DOHH2 (cell line): ENCODE measurements at regions not wholly inside any gene's neighbourhood (a gene's known extent, or its start where the extent isn't known, plus 50 kb on each side); places are given as distances from the start of the nearest gene placed in this dataset.

Experiments
- H3F3A ChIP-seq: fragments of 200-600 bp; sonication (generic), shearing (Covaris generic); 2 replicates; pipeline ENCODE4 v1.6.0; 2016; ENCODE audit warnings: antibody characterized with exemption, mild to moderate bottlenecking; ENCODE audit not compliant: control insufficient read depth, insufficient read depth
- H3K27ac ChIP-seq: fragments of 200-600 bp; sonication (generic); 2 replicates; pipeline ENCODE4 v1.5.1; 2014; ENCODE audit warnings: low read depth, mild to moderate bottlenecking, low read length, moderate library complexity
- H3K27me3 ChIP-seq: fragments of 200-600 bp; sonication (generic); 2 replicates; pipeline ENCODE4 v1.6.1; 2014; ENCODE audit warnings: mild to moderate bottlenecking, low read length, mixed read lengths; ENCODE audit not compliant: control insufficient read depth
- H3K36me3 ChIP-seq: fragments of 200-600 bp; sonication (generic); 2 replicates; pipeline ENCODE4 v1.6.1; 2014; ENCODE audit warnings: mild to moderate bottlenecking, low read length, moderate library complexity, mixed read lengths; ENCODE audit not compliant: control insufficient read depth
- H3K4me1 ChIP-seq: fragments of 200-600 bp; sonication (generic); 2 replicates; pipeline ENCODE4 v1.6.1; 2014; ENCODE audit warnings: mild to moderate bottlenecking, low read length, mixed read lengths; ENCODE audit not compliant: control insufficient read depth
- H3K4me2 ChIP-seq: fragments of 200-600 bp; sonication (generic); 2 replicates; pipeline ENCODE4 v1.6.0; 2014; ENCODE audit warnings: mild to moderate bottlenecking, low read length, moderate library complexity
- H3K4me3 ChIP-seq: fragments of 200-600 bp; sonication (generic); 2 replicates; pipeline ENCODE4 v1.5.1; 2014; ENCODE audit warnings: mild to moderate bottlenecking, low read length, mixed read lengths
- H3K79me2 ChIP-seq: fragments of 200-600 bp; sonication (generic); 2 replicates; pipeline ENCODE4 v1.6.1; 2014; ENCODE audit warnings: mild to moderate bottlenecking, low read length, mixed read lengths; ENCODE audit not compliant: control insufficient read depth
- H3K9me2 ChIP-seq: fragments of 200-600 bp; sonication (generic); replicated peaks from 2 replicates; pipeline ENCODE4 v1.6.1; 2014; ENCODE audit warnings: mild to moderate bottlenecking, low read length, mixed read lengths; ENCODE audit not compliant: control insufficient read depth
- H3K9me3 ChIP-seq: fragments of 200-600 bp; sonication (generic); 2 replicates; pipeline ENCODE4 v1.6.1; 2014; ENCODE audit warnings: antibody characterized with exemption, low read length, mixed read lengths; ENCODE audit not compliant: control insufficient read depth, insufficient read depth
- H4K20me1 ChIP-seq: fragments of 200-600 bp; sonication (generic); 2 replicates; pipeline ENCODE4 v1.6.0; 2014; ENCODE audit warnings: low read depth, mild to moderate bottlenecking, antibody characterized with exemption, low read length, moderate library complexity; ENCODE audit not compliant: control insufficient read depth, insufficient read depth
- EZH2phosphoT487 ChIP-seq: fragments of 200-600 bp; sonication (generic); IDR thresholded peaks from 2 replicates; pipeline ENCODE4 v1.6.1; 2017; ENCODE audit warnings: borderline replicate concordance, mild to moderate bottlenecking, antibody characterized with exemption, low read length, moderate library complexity, mixed read lengths
- TF ChIP-seq, protein P1 (sequence below): fragments of 200-600 bp; sonication (generic); IDR thresholded peaks from one replicate; pipeline ENCODE4 v1.5.1; 2014; ENCODE audit warnings: antibody characterized with exemption, mild to moderate bottlenecking, low read depth, low read length; ENCODE audit not compliant: poor library complexity, severe bottlenecking

DNA sequence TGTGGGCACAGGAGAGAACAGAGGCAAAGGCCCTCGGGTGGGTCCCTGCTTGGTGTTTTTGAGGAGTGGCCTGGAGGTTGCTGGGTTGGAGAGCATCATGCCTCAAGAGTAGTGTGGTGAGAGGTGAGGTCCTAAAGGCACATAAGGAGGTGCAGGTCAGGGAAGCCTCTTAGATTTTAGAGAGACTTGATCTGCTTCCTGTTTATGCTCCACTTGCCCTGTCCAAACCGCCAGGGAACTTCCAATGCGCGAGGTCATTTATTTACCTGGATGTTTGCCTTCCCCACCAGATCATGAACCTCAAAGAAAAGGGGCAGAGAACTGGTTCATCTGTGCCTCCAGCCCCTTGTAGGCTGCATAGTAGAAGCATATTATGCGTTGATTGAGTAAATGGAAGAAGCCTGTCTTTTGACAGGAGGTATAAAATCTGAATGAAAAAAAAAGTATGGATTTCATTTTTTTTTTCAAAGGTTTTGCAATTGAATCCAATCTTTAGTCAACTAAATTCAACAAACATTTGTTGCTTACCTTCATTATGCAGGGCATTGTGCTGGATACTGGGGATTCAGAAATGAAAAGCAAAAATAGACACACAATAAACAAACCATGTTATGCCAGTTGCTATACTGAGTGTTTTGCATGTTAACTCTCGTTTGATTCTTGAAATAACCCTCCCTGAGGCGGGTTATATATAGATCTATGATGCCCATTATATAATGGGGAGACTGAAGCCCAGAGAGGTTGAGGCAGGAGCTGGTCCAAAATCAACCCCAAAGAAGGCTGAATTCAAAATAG, 485.2 kb downstream of the VRK1 start:
- no peak for TF ChIP-seq EZH2phosphoT487
- TF ChIP-seq, protein P1, sequence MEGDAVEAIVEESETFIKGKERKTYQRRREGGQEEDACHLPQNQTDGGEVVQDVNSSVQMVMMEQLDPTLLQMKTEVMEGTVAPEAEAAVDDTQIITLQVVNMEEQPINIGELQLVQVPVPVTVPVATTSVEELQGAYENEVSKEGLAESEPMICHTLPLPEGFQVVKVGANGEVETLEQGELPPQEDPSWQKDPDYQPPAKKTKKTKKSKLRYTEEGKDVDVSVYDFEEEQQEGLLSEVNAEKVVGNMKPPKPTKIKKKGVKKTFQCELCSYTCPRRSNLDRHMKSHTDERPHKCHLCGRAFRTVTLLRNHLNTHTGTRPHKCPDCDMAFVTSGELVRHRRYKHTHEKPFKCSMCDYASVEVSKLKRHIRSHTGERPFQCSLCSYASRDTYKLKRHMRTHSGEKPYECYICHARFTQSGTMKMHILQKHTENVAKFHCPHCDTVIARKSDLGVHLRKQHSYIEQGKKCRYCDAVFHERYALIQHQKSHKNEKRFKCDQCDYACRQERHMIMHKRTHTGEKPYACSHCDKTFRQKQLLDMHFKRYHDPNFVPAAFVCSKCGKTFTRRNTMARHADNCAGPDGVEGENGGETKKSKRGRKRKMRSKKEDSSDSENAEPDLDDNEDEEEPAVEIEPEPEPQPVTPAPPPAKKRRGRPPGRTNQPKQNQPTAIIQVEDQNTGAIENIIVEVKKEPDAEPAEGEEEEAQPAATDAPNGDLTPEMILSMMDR: no peak
- Histone ChIP-seq H3K4me3 (no peak overlapping the region), H3F3A (no peaks in the 10 kb centered on the region), H3K36me3 (no peaks in the 10 kb centered on the region), H3K27me3 (no peaks in the 10 kb centered on the region), H3K4me2 (no peak overlapping the region), H3K9me3 (no peaks in the 10 kb centered on the region), H3K79me2 (no peaks in the 10 kb centered on the region), H3K27ac (no peak overlapping the region), H4K20me1 (no peaks in the 10 kb centered on the region), H3K9me2 (no peaks in the 10 kb centered on the region), H3K4me1 (no peaks in the 10 kb centered on the region)

DNA sequence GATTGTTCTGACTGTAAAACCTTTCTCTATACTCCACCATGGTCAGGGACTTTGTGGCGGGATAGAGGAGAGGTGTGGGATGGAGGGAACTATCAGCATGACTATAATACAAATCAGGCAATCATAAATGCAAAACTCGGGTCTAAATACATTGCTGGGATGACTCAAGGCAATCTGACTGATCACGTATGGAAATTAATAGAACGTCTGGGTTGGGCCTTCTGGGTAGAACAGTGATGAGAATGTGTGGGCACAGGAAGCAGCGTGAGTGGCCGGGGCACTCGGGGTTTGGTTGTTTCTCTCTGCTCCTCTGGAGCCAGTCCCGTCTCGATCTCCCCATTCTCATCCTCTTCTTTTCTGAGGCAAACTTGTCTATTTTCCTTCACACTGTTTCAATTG, 485.8 kb downstream of the VRK1 start:
- H3K79me2 ChIP-seq: no peaks in the 10 kb centered on the region
- TF ChIP-seq, protein P1: no peak
- TF ChIP-seq EZH2phosphoT487: no peak
- no peaks in the 10 kb centered on the region for H3K4me1 ChIP-seq
- no peaks in the 10 kb centered on the region; the same call in 1 of the 2 replicates for H3K9me3 ChIP-seq
- H3F3A ChIP-seq: no peaks in the 10 kb centered on the region
- no peak overlapping the region for H3K27ac ChIP-seq
- H3K36me3 ChIP-seq: no peaks in the 10 kb centered on the region
- H4K20me1 ChIP-seq: no peaks in the 10 kb centered on the region
- H3K4me2 ChIP-seq: no peak overlapping the region
- no peaks in the 10 kb centered on the region for H3K9me2 ChIP-seq
- H3K27me3 ChIP-seq: no peaks in the 10 kb centered on the region
- no peak overlapping the region for H3K4me3 ChIP-seq

DNA sequence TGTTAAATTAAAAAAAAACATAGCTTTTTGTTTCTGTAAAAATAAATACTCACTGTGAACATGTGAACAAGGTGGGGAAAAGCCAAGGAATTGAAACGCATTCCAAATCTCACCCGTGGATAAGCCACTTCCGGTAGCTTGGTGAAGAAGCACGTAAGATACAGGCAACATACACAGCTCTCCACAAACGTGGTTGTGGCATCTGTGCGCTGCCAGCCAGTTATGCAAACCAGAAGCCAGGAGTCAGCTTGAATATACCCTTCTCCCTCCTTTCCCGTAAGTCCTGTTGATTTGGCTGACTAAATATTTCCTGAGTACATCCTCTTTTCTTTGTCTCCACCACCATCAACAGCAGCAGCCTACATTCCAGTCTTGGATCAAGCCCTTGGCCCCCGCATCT, 486.2 kb downstream of the VRK1 start:
- TF ChIP-seq, protein P1: no peak
- no peak for TF ChIP-seq EZH2phosphoT487
- H4K20me1 ChIP-seq: no peaks in the 10 kb centered on the region
- H3K9me3 ChIP-seq: no peaks in the 10 kb centered on the region; the same call in 1 of the 2 replicates
- H3K4me1 ChIP-seq: no peaks in the 10 kb centered on the region
- H3F3A ChIP-seq: no peaks in the 10 kb centered on the region
- no peaks in the 10 kb centered on the region for H3K9me2 ChIP-seq
- H3K36me3 ChIP-seq: no peaks in the 10 kb centered on the region
- no peak overlapping the region for H3K4me3 ChIP-seq
- no peak overlapping the region for H3K27ac ChIP-seq
- no peak overlapping the region for H3K4me2 ChIP-seq
- no peaks in the 10 kb centered on the region for H3K79me2 ChIP-seq
- no peaks in the 10 kb centered on the region for H3K27me3 ChIP-seq
